ENCODE measurements at regions not wholly inside any gene's neighbourhood (a gene's known extent, or its start where the extent isn't known, plus 50 kb on each side); places are given as distances from the start of the nearest gene placed in this dataset.

GRCh38 chr13:76148926-76149325, 512.8 kb downstream of the LMO7 start:
- H3K27ac ChIP-seq = no peak overlapping the region
- H3K4me2 ChIP-seq = no peak overlapping the region
- H3K9ac ChIP-seq = no peak overlapping the region
- H3K4me3 ChIP-seq = no peak overlapping the region
- no peaks in the 10 kb centered on the region for H3K27me3 ChIP-seq
- TF ChIP-seq Cebpa-rat (IDR thresholded peaks at IDR 0.05) = no peak
- no peaks in the 10 kb centered on the region for H3K9me3 ChIP-seq
- H4K20me1 ChIP-seq = no peaks in the 10 kb centered on the region
- H3K4me1 ChIP-seq = no peaks in the 10 kb centered on the region
- no peaks in the 10 kb centered on the region for H3K36me3 ChIP-seq

- Histone ChIP-seq H3K9me3 (no peaks in the 10 kb centered on the region), H3K4me1 (no peaks in the 10 kb centered on the region)
- TF ChIP-seq Cebpa-rat (IDR thresholded peaks at IDR 0.05) = no peak
Observed at GRCh38 chr13:76148374-76148773, 512.2 kb downstream of the LMO7 start.

GRCh38 chr13:76132532-76132931, 496.4 kb downstream of the LMO7 start:
- H4K20me1 ChIP-seq = no peaks in the 10 kb centered on the region
- H3K4me2 ChIP-seq = no peak overlapping the region
- H3K4me3 ChIP-seq = no peak overlapping the region
- H3K27me3 ChIP-seq = no peaks in the 10 kb centered on the region
- H3K4me1 ChIP-seq = no peaks in the 10 kb centered on the region
- no peak overlapping the region for H3K9ac ChIP-seq
- no peaks in the 10 kb centered on the region for H3K36me3 ChIP-seq
- no peaks in the 10 kb centered on the region for H3K9me3 ChIP-seq
- no peak overlapping the region for H3K27ac ChIP-seq
- TF ChIP-seq Cebpa-rat (IDR thresholded peaks at IDR 0.05) = no peak

More at GRCh38 chr13:76148374-76148773, 512.2 kb downstream of the LMO7 start:
- no peaks in the 10 kb centered on the region for H3K36me3 ChIP-seq
- no peaks in the 10 kb centered on the region for H3K27me3 ChIP-seq
- no peaks in the 10 kb centered on the region for H4K20me1 ChIP-seq
- H3K27ac ChIP-seq = no peak overlapping the region
- H3K9ac ChIP-seq = no peak overlapping the region
- H3K4me3 ChIP-seq = no peak overlapping the region
- H3K4me2 ChIP-seq = no peak overlapping the region

- Histone ChIP-seq H3K4me1 (no peaks in the 10 kb centered on the region), H3K36me3 (no peaks in the 10 kb centered on the region), H3K4me2 (no peak overlapping the region), H3K27me3 (no peaks in the 10 kb centered on the region), H4K20me1 (no peaks in the 10 kb centered on the region), H3K9ac (no peak overlapping the region), H3K9me3 (no peaks in the 10 kb centered on the region), H3K4me3 (no peak overlapping the region), H3K27ac (no peak overlapping the region)
- no peak for TF ChIP-seq Cebpa-rat (IDR thresholded peaks at IDR 0.05)
Observed at GRCh38 chr13:76131551-76131950, 495.4 kb downstream of the LMO7 start.

GRCh38 chr13:76129305-76130000, 493.3 kb downstream of the LMO7 start:
- Histone ChIP-seq H3K36me3 (no peaks in the 10 kb centered on the region), H3K9me3 (peaks cover 4% of the 10 kb centered on the region), H3K27me3 (no peaks in the 10 kb centered on the region), H3K4me1 (no peaks in the 10 kb centered on the region), H3K4me3 (no peak overlapping the region), H3K27ac (no peak overlapping the region), H3K9ac (no peak overlapping the region), H3K4me2 (no peak overlapping the region), H4K20me1 (no peaks in the 10 kb centered on the region)
- no peak for TF ChIP-seq Cebpa-rat (IDR thresholded peaks at IDR 0.05)

- Histone ChIP-seq H3K4me2 (no peak overlapping the region), H3K4me3 (no peak overlapping the region), H3K27me3 (no peaks in the 10 kb centered on the region), H3K36me3 (no peaks in the 10 kb centered on the region), H3K27ac (no peak overlapping the region), H4K20me1 (no peaks in the 10 kb centered on the region), H3K9ac (no peak overlapping the region), H3K9me3 (peaks cover 19% of the 10 kb centered on the region), H3K4me1 (no peaks in the 10 kb centered on the region)
- TF ChIP-seq Cebpa-rat (IDR thresholded peaks at IDR 0.05) = no peak
Observed at GRCh38 chr13:76127922-76128321, 491.8 kb downstream of the LMO7 start.

GRCh38 chr13:76123548-76123947, 487.4 kb downstream of the LMO7 start:
- no peak for TF ChIP-seq Cebpa-rat (IDR thresholded peaks at IDR 0.05)
- H4K20me1 ChIP-seq = no peaks in the 10 kb centered on the region
- no peak overlapping the region for H3K4me2 ChIP-seq
- no peak overlapping the region for H3K9ac ChIP-seq
- peaks cover 20% of the 10 kb centered on the region for H3K9me3 ChIP-seq
- no peaks in the 10 kb centered on the region for H3K36me3 ChIP-seq
- no peak overlapping the region for H3K4me3 ChIP-seq
- H3K27me3 ChIP-seq = no peaks in the 10 kb centered on the region
- no peaks in the 10 kb centered on the region for H3K4me1 ChIP-seq
- no peak overlapping the region for H3K27ac ChIP-seq

GRCh38 chr13:76116751-76117360, 480.7 kb downstream of the LMO7 start:
- H3K9ac ChIP-seq = no peak overlapping the region
- TF ChIP-seq Cebpa-rat (IDR thresholded peaks at IDR 0.05) = no peak
- no peaks in the 10 kb centered on the region for H3K27me3 ChIP-seq
- no peak overlapping the region for H3K4me2 ChIP-seq
- H3K27ac ChIP-seq = no peak overlapping the region
- no peak overlapping the region for H3K4me3 ChIP-seq
- no peaks in the 10 kb centered on the region for H3K4me1 ChIP-seq
- no peaks in the 10 kb centered on the region for H3K36me3 ChIP-seq
- no peaks in the 10 kb centered on the region for H4K20me1 ChIP-seq
- H3K9me3 ChIP-seq = no peaks in the 10 kb centered on the region

GRCh38 chr13:76106763-76107162, 470.6 kb downstream of the LMO7 start:
- no peak overlapping the region for H3K27ac ChIP-seq
- no peaks in the 10 kb centered on the region for H3K9me3 ChIP-seq
- no peak overlapping the region for H3K4me2 ChIP-seq
- TF ChIP-seq Cebpa-rat (IDR thresholded peaks at IDR 0.05) = no peak
- H3K4me3 ChIP-seq = no peak overlapping the region
- no peaks in the 10 kb centered on the region for H3K36me3 ChIP-seq
- no peaks in the 10 kb centered on the region for H3K4me1 ChIP-seq
- no peaks in the 10 kb centered on the region for H4K20me1 ChIP-seq
- H3K9ac ChIP-seq = no peak overlapping the region
- no peaks in the 10 kb centered on the region for H3K27me3 ChIP-seq

GRCh38 chr13:76094645-76095044, 458.5 kb downstream of the LMO7 start:
- Histone ChIP-seq H3K36me3 (no peaks in the 10 kb centered on the region), H3K9ac (no peak overlapping the region), H3K9me3 (no peaks in the 10 kb centered on the region), H3K4me3 (no peak overlapping the region), H3K27ac (no peak overlapping the region), H3K27me3 (no peaks in the 10 kb centered on the region), H4K20me1 (no peaks in the 10 kb centered on the region), H3K4me1 (no peaks in the 10 kb centered on the region), H3K4me2 (no peak overlapping the region)
- TF ChIP-seq Cebpa-rat (IDR thresholded peaks at IDR 0.05) = no peak

Measured in BLaER1 (cell line).